Activated CD8-positive, alpha-beta memory T cell treated with anti-CD3 and anti-CD28 coated beads for 1 hour (primary cell): ENCODE measurements at regions not wholly inside any gene's neighbourhood (a gene's known extent, or its start where the extent isn't known, plus 50 kb on each side); places are given as distances from the start of the nearest gene placed in this dataset.
"Not testable (repeated sequence)": the region's sequence is repeated elsewhere in the genome, so short reads cannot be mapped to it uniquely, and the experiment has no call there.

Experiments used
- DNase-seq, 2 donors: peaks; one replicate each; pipeline ENCODE4 v3.0.0-alpha.2; 2020; ENCODE audit warnings: low read depth in 1 of 2; ENCODE audit errors: extremely low read depth in 1 of 2

GRCh38 chr5:74406844-74407243, 233.7 kb downstream of the ENC1 start:
- no peak for DNase-seq

GRCh38 chr5:74405593-74405992, 234.9 kb downstream of the ENC1 start:
- no peak for DNase-seq

- no peak for DNase-seq
Measured at GRCh38 chr5:74404574-74405508, 235.7 kb downstream of the ENC1 start.

GRCh38 chr5:74403771-74404170, 236.8 kb downstream of the ENC1 start:
- no peak for DNase-seq

GRCh38 chr5:74402553-74402952, 238.0 kb downstream of the ENC1 start:
- DNase-seq = no peak

GRCh38 chr5:74401946-74402320, 238.6 kb downstream of the ENC1 start:
- no peak for DNase-seq

- no peak for DNase-seq
Measured at GRCh38 chr5:74401281-74401945, 239.1 kb downstream of the ENC1 start.

- no peak for DNase-seq
Measured at GRCh38 chr5:74400067-74400466, 240.5 kb downstream of the ENC1 start.

- no peak for DNase-seq
Measured at GRCh38 chr5:74396913-74397622, 243.5 kb downstream of the ENC1 start.

- no peak for DNase-seq
Measured at GRCh38 chr5:74394916-74395880, 245.3 kb downstream of the ENC1 start.

- no peak for DNase-seq
Measured at GRCh38 chr5:74394528-74394915, 246.0 kb downstream of the ENC1 start.

- DNase-seq = no peak
Measured at GRCh38 chr5:74393943-74394342, 246.6 kb downstream of the ENC1 start.

GRCh38 chr5:74392711-74393351, 247.7 kb downstream of the ENC1 start:
- DNase-seq = no peak

GRCh38 chr5:74391410-74391809, 249.1 kb downstream of the ENC1 start:
- no peak for DNase-seq

- no peak for DNase-seq
Measured at GRCh38 chr5:74390822-74391221, 249.7 kb downstream of the ENC1 start.

- DNase-seq = no peak
Measured at GRCh38 chr5:74390306-74390637, 250.3 kb downstream of the ENC1 start.

- DNase-seq = no peak
Measured at GRCh38 chr5:74389531-74390305, 250.8 kb downstream of the ENC1 start.

GRCh38 chr5:74388411-74388810, 252.1 kb downstream of the ENC1 start:
- DNase-seq = not testable (repeated sequence)

GRCh38 chr5:74386571-74387334, 253.8 kb downstream of the ENC1 start:
- no peak for DNase-seq
